ENCODE measurements at regions not wholly inside any gene's neighbourhood (a gene's known extent, or its start where the extent isn't known, plus 50 kb on each side); places are given as distances from the start of the nearest gene placed in this dataset.
"Not testable (repeated sequence)": the region's sequence is repeated elsewhere in the genome, so short reads cannot be mapped to it uniquely, and the experiment has no call there.

DNA sequence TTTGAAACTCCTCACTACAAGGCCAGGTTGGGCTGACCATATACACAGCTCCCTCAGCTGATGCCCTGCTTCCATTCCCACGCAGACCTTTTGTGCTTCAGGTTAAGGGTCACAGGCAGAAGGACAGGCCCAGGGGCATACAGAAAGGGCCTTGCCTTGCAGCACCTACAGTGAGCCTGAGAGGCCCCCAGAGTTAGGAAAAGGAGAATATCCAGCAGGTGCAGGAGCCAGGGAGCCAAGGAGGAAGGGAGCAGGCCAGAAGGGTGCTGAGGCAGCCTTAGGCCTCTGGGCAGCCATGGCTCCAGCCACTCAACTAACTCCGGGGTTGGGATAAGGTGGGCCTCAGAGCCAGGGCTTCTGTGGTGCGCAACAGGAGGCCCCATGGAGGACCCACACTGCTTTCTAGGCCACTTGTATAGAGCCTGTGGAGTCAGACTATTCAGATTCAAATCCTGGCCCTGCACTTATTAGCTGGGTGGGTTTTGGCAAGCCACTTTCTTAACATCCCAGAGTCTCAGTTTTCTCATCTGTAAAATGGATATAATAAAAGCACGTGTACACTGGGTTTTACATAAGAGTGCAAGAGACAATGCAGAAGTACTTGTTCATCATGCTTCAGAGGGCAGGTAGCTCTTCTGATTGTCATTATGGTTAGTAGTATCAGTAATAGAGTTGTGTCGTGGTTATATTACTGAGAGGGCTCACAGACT, 214.6 kb upstream of the HAAO start:
- Histone ChIP-seq H3K4me3 (no peak overlapping the region), H3K27ac (peak overlapping the region; percentile 73 to 90 (median 88)), H3K27me3 (no peaks in the 10 kb centered on the region), H3K9me3 (no peaks in the 10 kb centered on the region), H3K4me1 (peaks cover 62% of the 10 kb centered on the region), H3K36me3 (replicated peaks in 1 of 2; ENCODE audit: insufficient read depth in 1 of 2, low read depth in 2 of 2) (no peaks in the 10 kb centered on the region)
- intact Hi-C loops (cut with DNase I): no loop called here
- DNase-seq (peak in 1 of 4 donors; percentile 3), ATAC-seq (no peak)
- 78 to 82% methylated on average over 5 of the region's 5 CpGs for WGBS, 2 donors
- TF ChIP-seq, protein P1, sequence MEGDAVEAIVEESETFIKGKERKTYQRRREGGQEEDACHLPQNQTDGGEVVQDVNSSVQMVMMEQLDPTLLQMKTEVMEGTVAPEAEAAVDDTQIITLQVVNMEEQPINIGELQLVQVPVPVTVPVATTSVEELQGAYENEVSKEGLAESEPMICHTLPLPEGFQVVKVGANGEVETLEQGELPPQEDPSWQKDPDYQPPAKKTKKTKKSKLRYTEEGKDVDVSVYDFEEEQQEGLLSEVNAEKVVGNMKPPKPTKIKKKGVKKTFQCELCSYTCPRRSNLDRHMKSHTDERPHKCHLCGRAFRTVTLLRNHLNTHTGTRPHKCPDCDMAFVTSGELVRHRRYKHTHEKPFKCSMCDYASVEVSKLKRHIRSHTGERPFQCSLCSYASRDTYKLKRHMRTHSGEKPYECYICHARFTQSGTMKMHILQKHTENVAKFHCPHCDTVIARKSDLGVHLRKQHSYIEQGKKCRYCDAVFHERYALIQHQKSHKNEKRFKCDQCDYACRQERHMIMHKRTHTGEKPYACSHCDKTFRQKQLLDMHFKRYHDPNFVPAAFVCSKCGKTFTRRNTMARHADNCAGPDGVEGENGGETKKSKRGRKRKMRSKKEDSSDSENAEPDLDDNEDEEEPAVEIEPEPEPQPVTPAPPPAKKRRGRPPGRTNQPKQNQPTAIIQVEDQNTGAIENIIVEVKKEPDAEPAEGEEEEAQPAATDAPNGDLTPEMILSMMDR (IDR thresholded peaks at IDR 0.05): no peak
- TF ChIP-seq POLR2A (IDR thresholded peaks at IDR 0.05): no peak

DNA sequence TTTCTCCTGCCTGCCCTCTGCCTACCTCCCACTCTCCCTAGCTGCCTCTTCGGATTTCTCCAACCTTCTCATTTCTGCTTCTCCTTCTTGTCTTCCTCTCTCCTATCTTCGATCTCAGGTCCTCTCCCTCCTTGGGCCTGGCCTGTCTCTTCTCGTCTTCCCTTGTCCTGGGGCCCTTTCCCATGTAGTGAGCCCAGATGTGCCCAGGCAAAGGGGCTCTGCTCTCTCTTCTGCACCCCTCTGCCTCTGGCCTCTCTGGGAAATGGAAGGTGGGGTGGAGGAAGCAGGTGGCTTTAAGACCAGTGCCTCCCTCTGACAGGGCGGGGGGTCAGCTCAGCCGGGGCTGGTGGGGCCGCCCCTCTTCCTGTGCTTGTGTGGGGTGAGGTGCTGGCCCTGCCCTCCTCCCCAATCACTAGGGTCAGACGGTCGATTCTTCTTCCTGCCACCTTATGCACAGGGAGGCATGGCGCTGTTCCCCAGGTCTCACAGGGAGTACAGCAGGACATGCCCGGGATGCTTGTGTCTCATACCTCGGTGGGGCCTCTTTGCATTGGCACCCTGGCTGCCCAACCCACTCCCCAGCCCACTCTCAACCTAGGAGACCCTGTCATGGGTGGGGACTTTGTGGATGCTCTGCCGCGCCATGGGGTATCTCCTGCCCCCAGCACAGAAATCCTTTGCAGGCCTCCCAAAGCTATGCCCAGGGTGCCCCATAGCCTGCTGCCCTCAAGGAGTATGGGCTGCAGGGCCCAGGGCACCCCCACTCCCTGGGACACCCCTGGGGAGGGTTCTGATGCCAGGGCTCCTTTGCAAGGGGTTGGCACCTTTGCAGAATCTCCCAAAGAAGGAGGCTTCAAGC, 213.8 kb upstream of the HAAO start:
- H3K27me3 ChIP-seq: no peaks in the 10 kb centered on the region
- peak overlapping the region; percentile 73 to 90 (median 88) for H3K27ac ChIP-seq
- H3K36me3 ChIP-seq (replicated peaks in 1 of 2; ENCODE audit: insufficient read depth in 1 of 2, low read depth in 2 of 2): no peaks in the 10 kb centered on the region
- H3K9me3 ChIP-seq: no peaks in the 10 kb centered on the region
- peaks cover 57% of the 10 kb centered on the region for H3K4me1 ChIP-seq
- 37 to 42% methylated on average over 4 to 12 of the region's 13 CpGs for WGBS, 2 donors
- intact Hi-C loops (cut with DNase I): no loop called here
- TF ChIP-seq, protein P1 (IDR thresholded peaks at IDR 0.05): no peak
- TF ChIP-seq POLR2A (IDR thresholded peaks at IDR 0.05): peak in 1 of 3 donors; percentile 39
- ATAC-seq: peak; percentile 6
- peak; percentile 23 to 37 (median 34) for DNase-seq
- no peak overlapping the region for H3K4me3 ChIP-seq

DNA sequence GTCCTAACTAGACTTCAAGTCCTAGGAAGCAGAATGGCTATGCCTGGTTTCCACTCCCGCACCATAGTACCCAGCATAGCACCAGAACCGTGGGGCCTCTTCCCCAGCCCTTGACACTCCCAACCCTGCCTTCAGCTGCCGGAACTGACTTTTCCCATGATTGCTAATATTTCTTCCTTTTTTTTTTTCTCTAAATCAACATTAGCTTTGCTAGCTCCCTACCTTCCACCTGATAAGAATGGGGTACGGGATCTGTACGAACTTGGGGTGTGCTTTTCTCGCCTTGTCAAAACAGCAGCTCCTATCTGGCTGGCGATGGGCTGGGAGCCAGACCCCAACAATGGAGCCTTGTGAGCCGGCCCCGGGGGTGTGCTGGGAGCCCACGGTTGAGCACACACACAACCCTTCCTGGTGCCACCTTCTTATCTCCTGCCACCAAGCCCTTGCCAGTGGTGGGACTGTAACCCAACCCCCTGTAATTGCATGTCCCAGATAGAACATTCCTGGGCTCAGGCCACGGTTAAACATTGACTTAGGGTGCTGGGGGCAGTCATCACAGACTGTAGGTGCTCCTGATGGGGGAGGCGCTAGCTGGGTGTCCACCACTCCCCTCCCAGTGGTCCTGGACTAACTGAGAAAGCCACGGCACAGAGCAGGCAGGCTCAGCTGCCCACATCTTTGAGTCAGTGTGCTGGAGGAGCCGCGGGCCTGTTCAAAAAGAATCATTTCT, 213.0 kb upstream of the HAAO start:
- no peak overlapping the region for H3K4me3 ChIP-seq
- H3K9me3 ChIP-seq: no peaks in the 10 kb centered on the region
- intact Hi-C loops (cut with DNase I): no loop called here
- no peaks in the 10 kb centered on the region for H3K36me3 ChIP-seq (replicated peaks in 1 of 2; ENCODE audit: insufficient read depth in 1 of 2, low read depth in 2 of 2)
- peak; percentile 95 for ATAC-seq
- TF ChIP-seq, protein P1 (IDR thresholded peaks at IDR 0.05): peak in 3 of 7 experiments; percentile 1 to 31 (median 24)
- peak; percentile 12 to 71 (median 58) for TF ChIP-seq POLR2A (IDR thresholded peaks at IDR 0.05)
- peaks cover 54% of the 10 kb centered on the region for H3K4me1 ChIP-seq
- peak; percentile 85 to 96 (median 92) for DNase-seq
- no peaks in the 10 kb centered on the region for H3K27me3 ChIP-seq
- peak overlapping the region; percentile 73 to 90 (median 88) for H3K27ac ChIP-seq
- WGBS, 2 donors: 6 to 26% methylated on average over 14 to 15 of the region's 15 CpGs

GRCh38 chr2:43004879-43005244, 212.5 kb upstream of the HAAO start:
- no peak for ATAC-seq
- peak overlapping the region; percentile 73 to 90 (median 88) for H3K27ac ChIP-seq
- H3K4me1 ChIP-seq: peaks cover 55% of the 10 kb centered on the region
- H3K4me3 ChIP-seq: no peak overlapping the region
- H3K27me3 ChIP-seq: no peaks in the 10 kb centered on the region
- intact Hi-C loops (cut with DNase I): no loop called here
- WGBS, 2 donors: 48 to 53% methylated on average over 5 of the region's 5 CpGs
- no peak for DNase-seq
- TF ChIP-seq POLR2A (IDR thresholded peaks at IDR 0.05): no peak
- TF ChIP-seq, protein P1 (IDR thresholded peaks at IDR 0.05): no peak
- H3K36me3 ChIP-seq (replicated peaks in 1 of 2; ENCODE audit: insufficient read depth in 1 of 2, low read depth in 2 of 2): no peaks in the 10 kb centered on the region
- H3K9me3 ChIP-seq: no peaks in the 10 kb centered on the region

DNA sequence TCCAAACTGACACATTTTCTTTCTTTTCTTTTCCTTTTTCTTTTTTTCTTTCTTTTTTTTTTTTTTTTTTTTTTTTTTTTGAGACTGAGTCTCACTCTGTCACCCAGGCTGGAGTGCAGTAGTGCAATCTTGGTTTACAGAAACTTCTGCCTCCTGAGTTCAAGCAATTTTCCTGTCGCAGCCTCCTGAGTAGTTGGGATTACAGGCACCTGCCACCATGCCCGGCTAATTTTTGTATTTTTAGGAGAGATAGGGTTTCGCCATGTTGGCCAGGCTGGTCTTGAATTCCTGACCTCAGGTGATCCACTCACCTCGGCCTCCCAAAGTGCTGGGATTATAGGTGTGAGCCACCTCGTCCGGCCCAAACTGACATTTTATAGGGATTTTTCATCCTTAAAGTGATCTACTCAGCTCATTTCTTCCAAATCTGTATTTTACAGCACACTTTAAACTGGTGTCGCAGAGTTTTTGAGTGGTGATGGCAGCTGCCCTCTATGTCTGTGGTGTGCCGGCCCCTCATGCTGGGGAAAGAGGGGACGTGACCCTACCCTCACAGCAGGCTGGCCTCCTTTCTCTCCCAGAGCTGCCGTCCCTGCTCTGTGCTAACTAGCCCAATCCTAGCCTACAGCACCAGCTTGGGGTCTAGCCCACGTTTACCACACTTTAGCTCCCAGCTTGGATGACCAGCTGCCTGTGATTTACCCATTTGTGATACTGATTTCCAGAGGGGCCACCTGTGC, 211.9 kb upstream of the HAAO start:
- DNase-seq: peak in 2 of 4 donors; percentile 8 to 10
- Histone ChIP-seq H3K4me1 (peaks cover 59% of the 10 kb centered on the region), H3K27ac (peak overlapping the region; percentile 73 to 90 (median 88))
- intact Hi-C loops (cut with DNase I); ATAC-seq; H3K27me3 ChIP-seq; H3K4me3 ChIP-seq; H3K9me3 ChIP-seq; H3K36me3 ChIP-seq (replicated peaks in 1 of 2; ENCODE audit: insufficient read depth in 1 of 2, low read depth in 2 of 2): not testable (repeated sequence)
- WGBS, 2 donors: 61 to 84% methylated on average over 10 to 11 of the region's 11 CpGs

Measured in body of pancreas (tissue), 4 donors.